DOHH2 (cell line): ENCODE measurements at regions not wholly inside any gene's neighbourhood (a gene's known extent, or its start where the extent isn't known, plus 50 kb on each side); places are given as distances from the start of the nearest gene placed in this dataset.

ENCODE experiments used
- CTCF ChIP-seq: fragments of 200-600 bp; sonication (generic); IDR thresholded peaks from one replicate; pipeline ENCODE4 v1.5.1; 2014; ENCODE audit warnings: antibody characterized with exemption, mild to moderate bottlenecking, low read depth, low read length; ENCODE audit not compliant: poor library complexity, severe bottlenecking
- EZH2phosphoT487 ChIP-seq: fragments of 200-600 bp; sonication (generic); IDR thresholded peaks from 2 replicates; pipeline ENCODE4 v1.6.1; 2017; ENCODE audit warnings: borderline replicate concordance, mild to moderate bottlenecking, antibody characterized with exemption, low read length, moderate library complexity, mixed read lengths

- TF ChIP-seq CTCF (no peak), EZH2phosphoT487 (no peak)
These were observed 62.2 kb upstream of the MYCBP2 start for GRCh38 chr13:77388944-77389624.
